ENCODE measurements at regions not wholly inside any gene's neighbourhood (a gene's known extent, or its start where the extent isn't known, plus 50 kb on each side); places are given as distances from the start of the nearest gene placed in this dataset.

DNA sequence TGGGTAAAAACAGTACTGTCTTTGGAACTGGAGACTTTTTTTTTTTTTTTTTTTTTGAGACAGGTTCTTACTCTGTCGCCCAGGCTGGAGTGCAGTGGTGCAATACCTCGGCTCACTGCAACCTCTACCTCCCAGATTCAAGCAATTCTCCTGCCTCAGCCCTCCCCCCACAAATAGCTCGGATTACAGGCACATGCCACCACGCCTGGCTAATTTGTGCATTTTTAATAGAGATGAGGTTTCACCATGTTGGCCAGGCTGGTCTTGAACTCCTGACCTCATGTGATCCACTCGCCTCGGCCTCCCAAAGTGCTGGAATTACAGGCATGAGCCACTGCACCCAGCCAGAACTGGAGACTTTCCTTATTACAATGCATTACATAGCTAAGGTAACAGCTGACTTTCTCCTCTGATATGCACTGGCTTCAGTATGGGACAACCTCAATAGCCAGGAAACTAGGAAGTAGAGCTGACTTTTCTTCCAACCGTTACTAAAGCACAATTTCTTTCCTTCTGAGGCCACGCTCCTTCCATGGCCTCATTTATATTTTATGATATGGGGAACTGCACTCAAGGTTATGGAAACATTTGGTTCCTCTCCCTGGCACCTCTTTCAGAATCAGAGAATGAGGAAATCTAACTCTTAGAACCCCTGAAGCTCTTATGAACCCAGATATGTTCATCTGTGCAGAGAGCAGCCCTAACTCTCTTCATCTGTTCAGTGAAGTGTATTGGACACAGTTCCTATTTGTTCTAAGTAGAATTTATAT, 53.5 kb upstream of the FAM9B start:
- no peak for DNase-seq

DNA sequence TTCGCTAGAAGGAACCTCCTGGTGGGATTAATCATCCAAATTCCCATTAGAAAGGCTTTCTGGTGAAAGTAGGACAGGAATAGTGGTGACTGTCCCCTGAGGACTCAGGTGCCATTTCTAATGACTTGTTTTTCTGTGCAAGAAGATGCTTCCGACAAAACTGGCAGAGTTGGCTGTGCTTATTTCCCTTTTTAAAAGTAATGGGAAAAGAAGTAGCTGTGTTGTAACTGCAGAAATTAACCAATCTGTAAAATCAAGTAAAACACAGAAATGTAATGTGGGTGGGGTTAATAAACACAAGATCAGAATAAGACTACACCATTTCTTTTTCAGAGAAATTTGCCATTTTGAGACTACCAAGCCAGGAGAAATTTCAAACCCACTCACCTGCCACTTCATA, 55.0 kb upstream of the FAM9B start:
- no peak for DNase-seq

DNA sequence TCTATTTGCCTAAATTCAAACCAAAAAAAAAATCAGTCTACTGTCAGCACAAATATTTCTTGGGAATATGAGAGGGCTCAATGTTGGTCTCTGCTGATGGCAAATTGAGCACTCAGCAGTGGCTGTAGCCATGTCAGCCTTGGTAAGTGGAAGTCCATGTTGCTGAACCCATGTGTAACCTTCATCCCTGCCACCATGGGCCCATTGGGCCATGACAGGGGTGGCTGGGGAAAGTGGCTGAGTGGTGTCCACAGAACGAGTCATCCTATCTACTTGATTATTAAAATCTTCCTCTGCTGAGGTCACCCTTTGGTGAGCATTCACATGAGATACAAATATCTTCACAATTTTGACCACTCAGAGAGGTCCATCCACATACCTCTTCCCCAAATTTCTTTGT, 56.8 kb upstream of the FAM9B start:
- DNase-seq, result no peak

DNA sequence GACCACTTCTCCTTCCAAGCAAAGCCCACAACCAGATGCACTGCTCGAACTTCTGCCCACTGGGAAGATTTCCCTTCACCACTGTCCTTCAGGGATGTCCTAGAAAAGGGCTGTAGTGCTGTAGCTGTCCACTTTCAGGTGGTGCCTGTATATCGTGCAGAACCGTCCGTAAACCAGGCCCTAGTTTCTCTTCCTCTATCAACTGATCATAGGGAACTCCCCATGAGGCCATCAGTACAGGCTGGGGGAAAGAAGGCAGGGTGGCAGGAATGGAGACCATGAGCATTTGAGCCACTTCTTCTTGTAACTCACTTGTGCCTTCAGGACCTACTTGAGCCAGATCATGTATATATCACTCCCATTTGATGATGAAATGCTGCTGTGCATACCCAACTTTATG, 57.3 kb upstream of the FAM9B start:
- no peak for DNase-seq

DNA sequence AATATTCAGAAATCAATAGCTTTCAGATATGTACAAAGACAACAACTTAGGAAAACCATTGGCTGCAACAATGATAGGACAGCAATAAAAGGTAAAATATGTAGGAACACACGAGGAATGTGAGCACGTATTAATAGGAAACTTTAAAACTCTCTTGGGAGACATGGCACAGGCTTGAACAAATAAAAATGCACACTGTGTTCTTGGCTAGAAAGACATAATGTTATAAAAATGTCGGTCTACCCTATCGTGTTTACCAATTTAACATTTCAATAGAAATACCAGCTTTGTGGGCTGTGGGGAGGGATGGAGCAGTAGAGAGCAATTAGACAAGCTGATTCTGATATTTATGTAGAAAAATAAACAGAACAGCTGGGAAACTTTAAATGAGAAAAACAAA, 69.0 kb upstream of the FAM9B start:
- DNase-seq, result no peak

DNA sequence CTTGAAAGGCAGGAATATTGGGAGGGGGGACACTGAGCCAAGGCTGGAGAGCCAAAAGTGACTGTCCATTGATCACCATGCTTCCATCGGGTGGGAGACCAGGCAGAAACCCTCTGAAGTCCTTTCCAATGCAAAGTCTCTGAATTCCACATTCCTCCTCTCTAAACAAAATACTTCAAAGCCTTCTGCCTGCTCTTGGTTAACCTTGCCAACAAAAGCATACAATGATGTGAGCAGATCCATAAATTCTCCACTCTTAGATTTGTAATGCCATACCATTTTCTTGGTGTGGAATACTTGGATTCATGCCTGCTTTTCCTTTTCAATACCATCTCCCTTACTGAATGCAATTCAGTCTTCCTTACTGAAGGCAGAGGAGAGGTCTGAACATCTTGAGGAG, 74.1 kb upstream of the FAM9B start:
- DNase-seq, result no peak

DNA sequence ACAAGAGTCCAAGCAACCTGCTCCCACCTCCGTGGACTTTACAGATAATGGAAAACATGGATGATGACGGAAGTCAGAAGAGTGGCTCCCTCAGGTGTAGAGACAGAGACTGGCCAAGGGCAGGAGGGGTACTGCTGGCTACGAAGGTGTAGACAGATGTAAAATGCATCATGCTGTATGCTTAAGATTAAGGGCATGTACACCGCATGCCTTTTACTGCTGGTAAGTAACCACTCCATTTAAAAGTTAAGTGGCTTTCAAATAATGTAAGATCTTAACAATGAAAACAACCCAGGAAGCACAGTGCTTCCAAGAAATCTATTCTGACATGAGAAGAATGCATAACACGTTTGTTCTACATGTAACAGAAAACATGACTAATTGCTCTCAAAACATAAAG, 76.9 kb upstream of the FAM9B start:
- DNase-seq, result no peak

DNA sequence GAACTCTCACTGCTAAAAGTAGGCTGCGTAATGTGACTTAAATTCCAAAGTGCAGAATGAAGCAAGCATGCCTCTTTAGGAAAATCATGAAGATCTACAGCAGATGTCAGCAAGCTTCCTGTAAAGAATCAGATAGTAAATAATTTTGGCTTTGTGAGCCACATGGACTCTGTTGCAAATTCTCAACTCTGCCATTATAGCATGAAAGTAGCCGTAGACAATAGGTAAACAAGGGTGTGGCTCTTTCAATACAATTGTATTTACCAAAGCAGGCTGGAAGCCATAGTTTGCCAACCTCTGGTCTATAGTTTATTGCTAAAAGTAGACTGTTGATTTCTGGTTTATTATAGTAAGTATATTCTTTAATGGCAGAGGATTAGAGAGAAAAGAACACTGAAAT, 80.3 kb upstream of the FAM9B start:
- no peak for DNase-seq

DNA sequence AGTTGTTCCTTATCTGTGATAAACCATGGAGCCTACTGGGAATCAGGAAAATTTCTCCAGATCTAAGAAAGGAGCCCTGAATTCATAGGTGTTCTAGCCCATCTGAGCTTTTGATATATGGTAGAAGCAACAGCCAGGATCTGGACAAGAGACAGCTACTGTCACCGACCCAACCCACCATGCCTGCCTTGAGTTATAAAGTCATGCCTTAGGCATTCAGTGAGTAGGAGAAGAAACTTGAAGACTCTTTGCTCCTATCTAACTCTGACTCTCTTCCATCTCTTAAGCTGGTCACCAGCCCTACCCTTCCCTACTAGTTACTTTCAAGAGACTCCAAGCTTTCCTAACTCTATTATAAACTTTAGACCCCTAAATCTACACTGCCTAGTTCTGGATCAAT, 83.9 kb upstream of the FAM9B start:
- no peak for DNase-seq

DNA sequence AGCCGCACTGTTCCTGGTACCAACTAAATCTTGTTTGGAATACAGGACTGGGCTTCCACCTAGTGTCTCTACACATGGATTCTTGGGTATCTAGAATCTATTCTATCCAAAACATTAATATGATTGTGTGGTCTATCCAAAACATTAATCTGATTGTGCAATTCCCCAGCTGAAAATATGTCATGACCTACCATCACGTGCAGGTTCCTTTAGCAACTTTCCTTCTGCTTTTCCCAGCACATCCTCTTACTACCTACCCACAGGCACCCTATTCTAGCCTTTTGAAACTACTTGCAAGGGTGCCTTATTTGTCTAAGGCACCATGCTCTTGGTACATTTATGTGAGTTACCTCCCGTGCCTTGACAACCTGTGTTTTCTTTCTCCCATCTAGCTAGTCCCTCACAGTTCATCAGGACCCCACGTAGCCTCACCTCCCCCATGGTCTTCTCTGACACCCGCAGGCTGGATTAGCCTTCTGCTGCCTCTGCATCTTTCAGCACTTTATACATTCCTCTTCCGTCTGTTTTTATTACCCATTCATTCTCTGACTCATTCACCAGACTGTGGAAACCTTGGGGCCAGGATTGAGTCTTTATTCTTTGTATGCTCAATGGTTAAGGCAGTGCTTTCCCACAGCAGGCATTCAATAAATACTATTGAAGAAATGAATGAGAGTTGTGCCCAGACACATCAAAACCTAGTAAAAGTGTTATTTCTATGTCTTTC, 88.8 kb upstream of the FAM9B start:
- no peak for DNase-seq

DNA sequence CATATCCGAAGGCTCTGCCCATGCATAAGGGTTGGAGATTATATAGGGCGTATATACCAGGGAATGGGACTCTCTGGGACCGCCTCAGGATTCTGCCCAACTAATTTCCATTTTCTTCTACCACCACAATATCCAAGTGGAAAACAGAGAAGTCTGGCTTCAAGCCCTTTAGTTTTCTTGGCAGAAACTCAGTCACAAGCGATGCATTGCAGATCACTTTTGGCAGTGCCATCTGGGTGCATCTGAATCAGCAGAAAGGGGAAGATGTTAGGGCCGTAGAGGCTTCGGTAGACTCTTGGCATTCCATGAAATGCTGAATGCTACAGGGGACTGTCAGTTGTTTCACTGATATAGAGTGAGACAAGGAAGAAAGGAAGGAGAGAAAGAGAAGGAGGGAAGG, 94.1 kb upstream of the FAM9B start:
- DNase-seq, result no peak

DNA sequence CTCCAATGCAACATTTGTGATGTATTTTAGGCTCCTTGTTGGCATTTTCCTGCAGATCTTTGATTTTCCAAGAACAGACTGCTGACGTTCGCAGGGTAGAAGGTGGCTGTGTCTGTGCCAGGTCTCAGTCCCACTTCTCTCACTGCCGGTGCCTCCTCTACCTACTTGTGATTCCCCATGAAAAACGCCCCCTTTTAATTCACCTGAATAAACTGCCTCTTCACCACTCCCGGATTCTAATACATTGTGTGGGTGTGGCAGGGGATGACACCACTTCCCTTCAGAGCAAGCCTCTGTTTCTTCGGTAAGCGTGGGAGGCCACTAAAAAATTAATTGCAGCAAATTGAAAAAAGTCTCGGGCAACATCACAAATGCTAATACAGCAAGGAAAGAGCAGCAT, 96.1 kb upstream of the FAM9B start:
- DNase-seq, result no peak

DNA sequence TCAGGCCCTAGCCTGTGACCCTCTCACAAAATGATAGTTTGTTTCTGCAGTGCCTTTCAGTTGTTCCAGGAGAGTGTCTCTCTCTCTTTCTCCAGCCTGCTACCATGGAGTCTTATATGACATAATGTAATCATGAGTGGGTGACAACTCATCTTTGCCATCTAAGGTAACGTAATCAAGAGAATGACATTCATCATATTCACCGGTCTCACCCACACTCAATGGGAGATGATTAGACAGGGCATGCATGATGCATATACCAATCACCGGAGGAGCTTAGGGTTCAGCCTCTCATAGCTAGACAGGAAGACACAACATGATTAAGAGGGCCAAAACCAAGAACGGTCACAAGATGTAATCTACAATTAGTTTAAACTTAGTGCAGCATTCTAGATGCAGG, 97.1 kb upstream of the FAM9B start:
- no peak for DNase-seq

DNA sequence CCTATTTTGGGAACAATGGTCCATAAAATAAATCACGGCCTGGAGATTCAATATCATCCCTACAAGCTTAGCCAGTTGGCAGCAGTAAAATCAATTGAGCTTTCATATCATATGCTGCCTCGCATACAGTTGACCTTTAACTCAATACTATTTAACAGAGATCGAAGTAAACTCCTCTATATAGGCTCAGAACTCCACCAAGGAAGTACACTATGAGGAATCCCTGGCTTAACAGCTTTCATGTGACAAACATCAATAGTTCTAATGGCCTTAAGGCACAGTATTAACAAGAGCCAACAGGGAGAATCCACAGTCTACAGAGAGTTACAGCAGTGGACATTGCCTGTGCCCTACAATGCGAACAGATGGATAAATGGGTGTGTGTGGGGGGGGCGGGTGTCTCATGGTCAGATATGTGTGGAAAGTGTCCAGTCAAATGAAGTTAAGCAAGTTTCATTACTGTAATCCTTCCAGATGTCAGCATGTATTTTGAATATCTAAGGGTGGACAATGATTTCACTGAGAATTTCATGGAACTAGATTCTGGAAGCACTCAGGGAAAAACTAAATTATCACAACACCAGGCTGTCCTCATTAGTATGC, 98.2 kb upstream of the FAM9B start:
- DNase-seq, result no peak

DNA sequence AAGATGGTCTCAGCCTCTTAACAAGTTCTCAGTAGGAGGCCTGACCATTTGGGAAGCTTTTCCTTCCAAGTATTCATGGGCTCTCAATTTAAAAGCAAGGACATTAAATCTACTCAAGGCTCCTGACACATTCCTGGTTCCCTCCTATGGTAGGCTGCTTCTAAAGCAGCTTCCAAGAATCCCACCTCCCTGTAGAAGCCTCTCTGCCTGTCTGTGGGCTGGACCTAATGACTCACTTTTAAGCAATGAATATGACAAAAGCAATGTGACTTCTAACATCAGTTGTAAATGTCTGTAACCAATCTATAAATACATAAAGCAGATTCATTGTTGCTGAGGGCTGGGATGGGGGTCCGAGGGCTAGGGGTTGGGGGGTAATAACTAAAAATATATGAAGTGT, 99.5 kb upstream of the FAM9B start:
- no peak for DNase-seq

DNA sequence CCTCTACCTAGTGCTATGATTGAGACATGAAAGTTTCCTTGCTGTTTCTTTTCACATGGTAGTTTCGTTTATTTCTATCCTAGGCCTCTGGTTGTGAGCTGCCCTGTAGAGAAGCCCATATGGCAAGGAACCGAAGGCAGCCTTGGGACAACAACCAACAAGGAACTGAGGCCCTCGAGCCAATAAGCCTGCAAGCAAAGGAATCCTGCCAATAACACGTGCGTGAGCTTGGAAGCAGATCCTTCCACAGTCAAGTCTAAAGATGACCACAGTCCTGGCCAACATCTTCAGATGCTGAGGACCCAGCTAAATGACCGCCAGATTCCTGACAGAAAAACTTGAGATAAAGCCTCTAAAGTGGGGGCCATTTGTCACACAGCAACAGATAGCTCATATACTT, 100.4 kb upstream of the FAM9B start:
- no peak for DNase-seq

DNA sequence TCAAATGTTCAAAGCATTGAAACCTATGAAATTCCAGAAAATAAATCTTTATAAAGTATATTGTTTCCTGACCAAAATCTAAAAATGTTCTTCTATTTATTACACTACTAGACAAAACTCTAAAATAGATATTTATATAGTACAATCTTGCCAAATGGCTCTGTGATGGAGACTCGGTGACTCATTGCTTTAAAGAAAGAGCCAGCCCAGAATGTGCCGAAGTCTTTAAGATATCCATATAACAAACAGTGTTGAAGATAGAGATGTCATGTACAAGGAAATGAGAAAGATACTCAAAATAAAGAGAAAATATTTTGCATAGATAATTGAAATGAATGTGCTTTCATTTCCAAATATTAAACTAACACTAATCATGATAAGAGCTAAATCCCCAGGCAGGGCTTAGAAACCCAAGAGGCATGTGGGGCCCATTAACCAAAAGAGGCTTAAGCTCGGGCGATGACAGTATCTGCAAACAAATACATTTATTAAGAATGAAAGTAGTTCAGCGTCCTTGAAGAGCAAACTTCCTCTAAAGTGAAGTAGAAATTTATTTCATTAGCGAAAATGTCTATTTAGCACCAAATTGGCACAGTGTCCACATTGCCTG, 102.1 kb upstream of the FAM9B start:
- DNase-seq, result no peak

DNA sequence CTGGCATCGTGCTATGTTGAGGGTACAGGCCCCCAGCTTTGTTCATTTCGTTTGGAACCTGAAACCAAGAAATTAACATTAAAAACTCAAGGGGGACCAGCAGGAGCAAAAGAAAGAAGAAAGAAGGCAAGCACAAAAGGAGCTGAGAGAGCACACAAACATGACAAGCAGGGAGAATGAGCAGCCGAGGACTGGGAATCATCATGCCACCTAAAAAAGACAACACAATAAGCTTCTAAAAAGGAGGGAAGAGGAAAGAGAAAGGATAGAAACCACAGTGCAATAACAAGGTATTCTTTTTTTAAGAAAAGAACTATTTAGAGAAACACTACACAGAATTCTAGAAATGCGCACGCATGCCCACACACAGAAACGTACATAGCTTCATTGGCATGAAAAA, 103.2 kb upstream of the FAM9B start:
- no peak for DNase-seq

DNA sequence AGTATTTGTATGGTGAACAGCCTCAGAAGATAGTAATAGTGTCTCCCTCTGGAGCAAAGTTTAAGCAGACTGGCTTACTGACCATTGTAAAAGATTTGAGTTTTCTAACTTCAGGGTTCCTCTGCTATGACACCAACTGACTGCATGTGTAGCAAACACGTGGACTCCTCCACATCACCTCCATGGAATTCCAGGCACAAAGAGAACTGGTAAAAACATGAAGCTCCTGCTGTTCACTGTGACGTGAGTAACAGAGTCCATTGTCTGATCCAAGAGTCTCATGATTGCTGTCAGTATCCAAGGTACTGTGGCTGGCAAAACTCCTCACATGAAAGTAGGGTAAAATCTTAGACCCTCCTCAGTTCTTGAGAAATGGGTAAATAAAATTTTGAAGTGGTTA, 107.6 kb upstream of the FAM9B start:
- DNase-seq, result no peak

DNA sequence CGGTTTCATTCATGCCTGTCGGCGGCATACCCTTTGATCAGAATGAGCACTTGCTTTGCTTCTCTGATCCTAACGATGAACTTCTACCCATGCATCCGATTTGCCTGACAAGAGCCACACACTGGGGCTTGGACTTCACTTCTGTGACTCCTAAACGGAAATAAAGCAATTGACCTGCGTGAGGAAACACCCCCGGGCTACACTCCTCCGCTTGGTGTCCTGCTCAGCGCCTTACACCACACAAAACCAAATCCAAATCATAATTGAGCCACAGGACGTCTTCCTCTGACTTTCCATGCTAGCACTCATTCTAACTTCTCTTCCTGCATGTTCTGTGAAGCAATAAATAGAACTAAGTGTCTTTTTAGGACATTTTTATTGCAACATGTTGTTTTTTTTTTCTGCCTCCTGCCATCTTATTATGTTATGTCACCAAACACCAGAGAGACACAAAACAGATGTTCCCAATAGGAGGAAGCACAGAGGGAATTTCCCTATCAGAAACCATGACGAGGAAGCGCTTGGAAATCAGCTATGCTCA, 110.8 kb upstream of the FAM9B start:
- no peak for DNase-seq

DNA sequence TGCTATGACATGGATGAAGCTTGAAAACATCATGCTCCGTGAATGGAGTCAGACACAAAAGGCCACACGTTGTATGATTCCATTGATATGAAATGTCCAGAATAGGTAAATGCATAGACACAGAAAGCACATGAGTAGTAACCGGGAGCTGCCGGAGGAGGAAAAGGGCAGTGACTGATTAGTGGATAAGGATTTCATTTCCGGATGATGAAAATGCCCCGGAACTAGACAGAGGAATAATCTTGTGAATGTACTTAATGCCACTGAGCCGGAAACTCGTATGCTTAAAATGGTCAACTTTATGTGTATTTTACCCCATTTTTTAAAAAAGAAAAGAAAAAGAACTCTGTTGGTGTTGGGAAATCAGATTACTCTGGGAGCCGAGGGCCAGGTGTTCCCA, 112.7 kb upstream of the FAM9B start:
- no peak for DNase-seq

DNA sequence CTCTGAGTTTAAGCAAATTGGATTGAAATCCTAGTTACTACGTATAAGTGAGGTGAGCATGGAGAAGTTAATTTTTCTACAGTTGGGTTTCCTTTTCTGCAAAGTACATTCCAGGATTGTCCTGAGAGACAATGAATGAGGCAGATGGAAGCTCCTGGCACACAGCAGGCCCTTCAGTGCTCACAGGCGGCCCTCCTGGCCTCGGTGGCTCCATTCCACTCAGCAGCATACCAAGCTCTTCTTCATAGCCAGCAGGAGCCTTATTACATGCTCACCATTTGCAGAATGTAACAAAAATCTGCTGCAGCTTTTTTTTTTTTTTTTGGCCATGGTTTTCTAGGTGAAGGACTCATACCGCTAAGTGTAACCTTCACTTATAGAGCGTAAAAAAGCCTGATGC, 113.2 kb upstream of the FAM9B start:
- no peak for DNase-seq

DNA sequence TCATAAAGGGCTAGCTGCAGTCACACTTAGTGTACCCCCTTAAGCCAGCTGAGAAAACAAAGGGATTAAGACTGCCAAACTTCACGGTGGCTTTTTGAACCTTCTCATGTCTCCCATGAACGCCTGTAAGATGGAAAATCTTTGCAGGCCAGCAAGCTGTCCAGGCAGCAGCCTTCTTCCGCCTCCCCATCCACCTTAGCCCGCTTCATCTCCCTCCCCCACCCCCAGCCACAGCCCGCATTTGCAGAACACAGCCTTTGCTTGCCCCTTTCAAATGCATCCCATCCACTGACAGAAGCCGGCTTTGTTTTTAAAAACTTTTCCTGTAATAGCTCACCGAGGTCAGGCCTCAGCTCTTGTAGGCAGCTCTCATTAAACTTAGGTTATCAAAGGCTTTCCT, 113.8 kb upstream of the FAM9B start:
- DNase-seq, result no peak

All from hippocampal formation (tissue), 2 donors.